GM12874 (cell line): ENCODE measurements at regions not wholly inside any gene's neighbourhood (a gene's known extent, or its start where the extent isn't known, plus 50 kb on each side); places are given as distances from the start of the nearest gene placed in this dataset.

Experiments
- CTCF ChIP-seq: IDR thresholded peaks from 2 replicates; pipeline ENCODE4 v1.5.1; 2011; ENCODE audit warnings: low read depth, mild to moderate bottlenecking, control low read depth, low read length, moderate library complexity; ENCODE audit not compliant: insufficient read depth

- TF ChIP-seq CTCF, result no peak
Measured at GRCh38 chr1:5720484-5720883, 271.7 kb downstream of the NPHP4 start.

- no peak for TF ChIP-seq CTCF
Measured at GRCh38 chr1:5720045-5720444, 272.2 kb downstream of the NPHP4 start.

GRCh38 chr1:5718831-5719632 lies 273.2 kb downstream of the NPHP4 start:
- TF ChIP-seq CTCF, result no peak

- TF ChIP-seq CTCF, result no peak
Measured at GRCh38 chr1:5717031-5717682, 275.1 kb downstream of the NPHP4 start.

GRCh38 chr1:5716126-5716525 lies 276.1 kb downstream of the NPHP4 start:
- no peak for TF ChIP-seq CTCF

- no peak for TF ChIP-seq CTCF
Measured at GRCh38 chr1:5713101-5714010, 278.9 kb downstream of the NPHP4 start.

GRCh38 chr1:5711956-5712645 lies 280.1 kb downstream of the NPHP4 start:
- TF ChIP-seq CTCF, result no peak
